ENCODE measurements at regions not wholly inside any gene's neighbourhood (a gene's known extent, or its start where the extent isn't known, plus 50 kb on each side); places are given as distances from the start of the nearest gene placed in this dataset.

- TF ChIP-seq CTCF (IDR thresholded peaks at IDR 0.05) (no peak), POLR2A (IDR thresholded peaks at IDR 0.05) (no peak)
Observed at GRCh38 chr6:81901551-81901966, 149.1 kb upstream of the TENT5A start.
